ENCODE measurements at regions not wholly inside any gene's neighbourhood (a gene's known extent, or its start where the extent isn't known, plus 50 kb on each side); places are given as distances from the start of the nearest gene placed in this dataset.

GRCh38 chr4:125958519-125958918 is 643.8 kb downstream of the FAT4 start (continued):
- no peak for TF ChIP-seq ZBTB11 (CRISPR knock-in tag; IDR thresholded peaks at IDR 0.05)
- no peak for TF ChIP-seq MEF2B (IDR thresholded peaks at IDR 0.05; ENCODE audit: partially characterized antibody, poor library complexity, severe bottlenecking)
- no peak for TF ChIP-seq SRF (IDR thresholded peaks at IDR 0.05; ENCODE audit: low read depth in 2 of 2, low read length in 2 of 2)

- POLR2A ChIA-PET, result no interaction called here
- H3K36me3 ChIP-seq (ENCODE audit: control insufficient read depth in 2 of 2, insufficient read depth in 2 of 2, low read length in 1 of 2), result no peaks in the 10 kb centered on the region
- intact Hi-C loops (cut with micrococcal nuclease; ENCODE audit: unreplicated experiment), result no loop called here
- WGBS (ENCODE audit: insufficient coverage, insufficient replicate concordance, low lambda C conversion rate, missing lambda C conversion rate), result 4% methylated on average over 5 of the region's 5 CpGs
- FAIRE-seq, result no peak
- no peaks in the 10 kb centered on the region for H3K4me1 ChIP-seq (ENCODE audit: control insufficient read depth, insufficient read depth, low read length)
- RAD21 ChIA-PET (ENCODE audit: unreplicated experiment), result no interaction called here
- no peak overlapping the region for H3K9ac ChIP-seq (ENCODE audit: control insufficient read depth, insufficient read depth, low read length)
- no peaks in the 10 kb centered on the region for H3K27me3 ChIP-seq (replicated peaks in 1 of 2; ENCODE audit: control insufficient read depth in 2 of 2, insufficient read depth in 2 of 2, low read length in 1 of 2)
- no peaks in the 10 kb centered on the region for H4K20me1 ChIP-seq (ENCODE audit: control insufficient read depth, insufficient read depth)
- no peak overlapping the region for H3K27ac ChIP-seq (ENCODE audit: control insufficient read depth, insufficient read depth)
- no TSS peak for BruUV-seq (replicated peaks)
- no peak overlapping the region for H3K4me3 ChIP-seq
- no peak for ATAC-seq
- no peak overlapping the region for H3K4me2 ChIP-seq (ENCODE audit: control insufficient read depth, insufficient read depth)
- H3K9me3 ChIP-seq (replicated peaks; ENCODE audit: control insufficient read depth, insufficient read depth, low read length), result no peaks in the 10 kb centered on the region
- DNase-seq (ENCODE audit: low read depth, low spot score), result no peak
- in situ Hi-C loops (cut with MboI), result no loop called here
- CTCF ChIA-PET, result no interaction called here
- no peaks in the 10 kb centered on the region for H3K79me2 ChIP-seq (ENCODE audit: control insufficient read depth, insufficient read depth, low read length)
- SMC1A ChIA-PET (ENCODE audit: uncharacterized antibody, unreplicated experiment), result no interaction called here
- H2AFZ ChIP-seq (ENCODE audit: control insufficient read depth, low read depth, low read length), result no peak overlapping the region
- no peak for TF ChIP-seq BCL3 (IDR thresholded peaks at IDR 0.05; ENCODE audit: borderline replicate concordance, insufficient read depth, low read depth, low read length, poor library complexity, severe bottlenecking)
- TF ChIP-seq MYB (IDR thresholded peaks at IDR 0.05; ENCODE audit: borderline replicate concordance, low read depth, low read length), result no peak
- no peak for TF ChIP-seq SKIL (IDR thresholded peaks at IDR 0.05; ENCODE audit: low read depth, poor library complexity, severe bottlenecking)
- no peak for TF ChIP-seq ESRRA (IDR thresholded peaks at IDR 0.05; ENCODE audit: low read length)
- no peak for TF ChIP-seq NRF1 (conservative IDR thresholded peaks at IDR 0.05; ENCODE audit: low read depth, low read length)
- TF ChIP-seq TARDBP (IDR thresholded peaks at IDR 0.05; ENCODE audit: borderline replicate concordance), result no peak
- no peak for TF ChIP-seq SMAD1 (IDR thresholded peaks at IDR 0.05; ENCODE audit: low read depth, partially characterized antibody)
- no peak for TF ChIP-seq ZNF24 (IDR thresholded peaks at IDR 0.05)
- no peak for TF ChIP-seq YBX1 (IDR thresholded peaks at IDR 0.05)
- no peak for TF ChIP-seq HDAC2 (IDR thresholded peaks at IDR 0.05)
Observed at GRCh38 chr4:125961626-125962025, 646.9 kb downstream of the FAT4 start.
